GM13977 (cell line): ENCODE measurements at regions not wholly inside any gene's neighbourhood (a gene's known extent, or its start where the extent isn't known, plus 50 kb on each side); places are given as distances from the start of the nearest gene placed in this dataset.

Experiments
- DNase-seq: peaks from one replicate; pipeline ENCODE4 v3.0.0; 2012; ENCODE audit warnings: low spot score
- in situ Hi-C: fragments of 300-500 bp; cut with MboI; formaldehyde crosslinking; loops from one replicate; pipeline ENCODE4 v1.12.0; 2022; ENCODE audit warnings: low sequenced_read_pairs, low pct_unique_long_range_greater_than_20kb, mixed read lengths, inconsistent platforms; ENCODE audit not compliant: unreplicated experiment
- TF ChIP-seq, protein P1 (sequence below): IDR thresholded peaks from 2 replicates; pipeline ENCODE4 v1.5.1; 2012; ENCODE audit warnings: mild to moderate bottlenecking, control low read depth; ENCODE audit not compliant: insufficient read depth; ENCODE audit errors: extremely low read depth, missing control alignments

DNA sequence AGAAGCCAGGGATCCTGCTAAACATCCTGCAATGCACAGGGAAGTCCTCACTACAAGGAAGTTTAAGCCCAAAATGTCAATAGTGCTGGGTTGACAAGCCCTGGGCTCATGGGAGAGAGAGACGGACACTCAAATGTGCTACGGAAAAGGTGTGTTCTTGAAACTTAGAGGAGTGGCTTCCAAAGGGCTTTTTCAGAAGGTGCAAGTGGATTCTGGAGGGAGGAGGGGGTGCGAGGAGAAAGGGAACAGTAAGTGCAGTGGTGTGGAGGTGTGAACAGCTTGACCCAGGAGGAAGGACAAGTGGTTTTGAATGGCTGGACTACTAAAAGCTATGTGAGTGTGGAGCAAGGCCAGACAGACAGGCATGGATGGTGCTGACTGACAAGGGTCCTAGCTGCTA, 50.4 kb upstream of the CECR2 start:
- in situ Hi-C loops = no loop called here
- DNase-seq = no peak
- TF ChIP-seq, protein P1, sequence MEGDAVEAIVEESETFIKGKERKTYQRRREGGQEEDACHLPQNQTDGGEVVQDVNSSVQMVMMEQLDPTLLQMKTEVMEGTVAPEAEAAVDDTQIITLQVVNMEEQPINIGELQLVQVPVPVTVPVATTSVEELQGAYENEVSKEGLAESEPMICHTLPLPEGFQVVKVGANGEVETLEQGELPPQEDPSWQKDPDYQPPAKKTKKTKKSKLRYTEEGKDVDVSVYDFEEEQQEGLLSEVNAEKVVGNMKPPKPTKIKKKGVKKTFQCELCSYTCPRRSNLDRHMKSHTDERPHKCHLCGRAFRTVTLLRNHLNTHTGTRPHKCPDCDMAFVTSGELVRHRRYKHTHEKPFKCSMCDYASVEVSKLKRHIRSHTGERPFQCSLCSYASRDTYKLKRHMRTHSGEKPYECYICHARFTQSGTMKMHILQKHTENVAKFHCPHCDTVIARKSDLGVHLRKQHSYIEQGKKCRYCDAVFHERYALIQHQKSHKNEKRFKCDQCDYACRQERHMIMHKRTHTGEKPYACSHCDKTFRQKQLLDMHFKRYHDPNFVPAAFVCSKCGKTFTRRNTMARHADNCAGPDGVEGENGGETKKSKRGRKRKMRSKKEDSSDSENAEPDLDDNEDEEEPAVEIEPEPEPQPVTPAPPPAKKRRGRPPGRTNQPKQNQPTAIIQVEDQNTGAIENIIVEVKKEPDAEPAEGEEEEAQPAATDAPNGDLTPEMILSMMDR = no peak

DNA sequence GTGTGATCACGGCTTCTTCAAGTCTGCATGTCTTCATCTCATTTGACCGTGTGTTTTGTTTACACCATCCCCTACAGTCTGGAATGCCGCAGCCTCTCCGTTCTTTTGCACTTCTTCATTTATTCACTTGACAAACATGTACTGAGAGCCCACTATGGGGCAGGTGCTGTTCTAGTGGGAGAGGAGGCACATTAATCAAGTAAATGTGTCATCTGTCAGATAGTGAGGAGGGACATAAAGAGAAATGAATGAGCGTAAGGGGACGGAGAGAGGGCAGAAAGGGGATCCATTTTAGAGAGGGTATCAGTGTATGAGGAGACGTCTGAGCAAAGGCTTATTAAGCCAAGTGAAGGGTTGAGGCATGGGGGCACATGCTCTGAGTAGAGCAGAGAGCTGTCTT, 54.0 kb upstream of the CECR2 start:
- in situ Hi-C loops = no loop called here
- DNase-seq = no peak
- TF ChIP-seq, protein P1 = no peak

DNA sequence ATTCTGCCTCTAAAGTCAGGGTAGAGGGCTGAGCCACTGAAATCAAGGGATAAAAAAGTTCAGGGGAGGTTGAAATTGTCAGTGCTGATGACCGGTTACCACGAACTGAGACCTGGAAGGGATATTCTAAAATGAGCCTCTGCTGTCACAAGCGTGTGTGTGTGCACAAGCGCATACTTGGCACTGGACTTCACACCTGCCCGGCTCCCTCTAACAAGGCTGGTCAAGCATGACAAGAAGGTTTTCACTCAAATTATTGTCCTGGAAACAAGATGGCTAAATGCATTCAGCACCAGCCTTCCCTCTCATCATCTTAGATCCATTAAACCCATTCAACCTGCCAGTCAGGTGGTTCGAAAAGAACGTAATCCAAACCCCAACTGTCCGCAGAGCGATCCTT, 54.8 kb upstream of the CECR2 start:
- in situ Hi-C loops = no loop called here
- TF ChIP-seq, protein P1 = no peak
- DNase-seq = no peak

DNA sequence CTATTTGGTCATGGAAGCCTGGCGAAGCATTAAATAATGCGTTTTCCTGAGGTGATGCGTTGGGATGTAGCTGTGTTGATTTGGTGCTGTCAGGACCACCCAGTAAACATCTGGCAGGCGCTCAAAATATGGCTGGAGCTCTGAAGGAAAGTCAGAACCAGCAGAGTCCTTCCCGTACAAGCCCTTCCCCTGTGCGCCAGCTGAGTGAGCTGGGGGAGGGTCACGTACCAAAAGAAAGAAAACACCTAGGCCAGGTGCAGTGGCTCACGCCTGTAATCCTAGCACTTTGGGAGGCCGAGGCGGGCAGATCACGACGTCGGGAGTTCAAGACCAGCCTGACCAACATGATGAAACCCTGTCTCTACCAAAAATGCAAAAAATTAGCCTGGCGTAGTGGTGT, 55.6 kb upstream of the CECR2 start:
- TF ChIP-seq, protein P1 = no peak
- in situ Hi-C loops = no loop called here
- DNase-seq = no peak

DNA sequence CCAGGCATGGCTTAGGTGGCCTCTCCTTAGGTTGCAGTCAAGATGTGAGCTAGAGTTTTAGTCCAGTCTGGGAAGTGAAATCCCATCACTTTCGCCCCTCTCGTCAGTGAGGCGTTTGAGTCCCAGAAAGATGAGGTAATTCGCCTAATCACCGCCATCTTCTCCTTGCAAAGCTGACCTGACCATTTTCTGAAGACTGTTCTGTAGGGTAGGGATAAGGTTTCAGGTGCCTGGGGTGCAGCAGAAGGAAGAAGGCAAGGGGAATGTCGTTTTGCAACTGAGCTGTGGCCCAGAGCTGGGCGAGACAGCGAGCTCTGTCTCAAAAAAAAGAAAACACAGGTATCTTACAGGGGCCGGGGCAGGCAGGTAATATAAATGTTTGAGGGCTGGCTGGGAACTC, 61.7 kb upstream of the CECR2 start:
- in situ Hi-C loops = no loop called here
- TF ChIP-seq, protein P1 = no peak
- DNase-seq = no peak

DNA sequence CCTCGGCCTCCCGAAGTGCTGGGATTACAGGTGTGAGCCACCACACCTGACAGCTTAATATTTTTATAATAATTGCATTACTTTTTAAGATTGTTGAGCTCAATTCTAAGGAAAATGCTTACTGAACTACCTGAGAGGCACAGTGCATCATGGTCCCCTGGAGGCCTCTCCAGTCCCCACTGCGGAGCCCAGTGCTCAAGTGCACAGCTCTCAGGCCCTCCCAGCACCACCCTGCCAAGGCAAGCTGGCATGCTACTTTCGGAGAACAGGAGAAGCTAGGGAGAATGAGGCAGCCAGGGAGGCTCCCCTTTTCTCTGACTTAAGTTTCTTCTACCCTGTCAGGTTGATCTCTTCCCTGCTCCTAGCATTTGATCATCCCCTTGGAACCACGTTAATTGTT, 64.2 kb upstream of the CECR2 start:
- TF ChIP-seq, protein P1 = no peak
- in situ Hi-C loops = no loop called here
- DNase-seq = no peak
